Midbrain (tissue), 1 donor: ENCODE measurements at regions not wholly inside any gene's neighbourhood (a gene's known extent, or its start where the extent isn't known, plus 50 kb on each side); places are given as distances from the start of the nearest gene placed in this dataset.
"Not testable (repeated sequence)": the region's sequence is repeated elsewhere in the genome, so short reads cannot be mapped to it uniquely, and the experiment has no call there.

Experiments
- DNase-seq: peaks from one replicate; lab custom pipeline; 2025; lab: John Stamatoyannopoulos, UW

GRCh38 chr3:124636863-124637296, 93.4 kb upstream of the UMPS start:
- no peak for DNase-seq

DNA sequence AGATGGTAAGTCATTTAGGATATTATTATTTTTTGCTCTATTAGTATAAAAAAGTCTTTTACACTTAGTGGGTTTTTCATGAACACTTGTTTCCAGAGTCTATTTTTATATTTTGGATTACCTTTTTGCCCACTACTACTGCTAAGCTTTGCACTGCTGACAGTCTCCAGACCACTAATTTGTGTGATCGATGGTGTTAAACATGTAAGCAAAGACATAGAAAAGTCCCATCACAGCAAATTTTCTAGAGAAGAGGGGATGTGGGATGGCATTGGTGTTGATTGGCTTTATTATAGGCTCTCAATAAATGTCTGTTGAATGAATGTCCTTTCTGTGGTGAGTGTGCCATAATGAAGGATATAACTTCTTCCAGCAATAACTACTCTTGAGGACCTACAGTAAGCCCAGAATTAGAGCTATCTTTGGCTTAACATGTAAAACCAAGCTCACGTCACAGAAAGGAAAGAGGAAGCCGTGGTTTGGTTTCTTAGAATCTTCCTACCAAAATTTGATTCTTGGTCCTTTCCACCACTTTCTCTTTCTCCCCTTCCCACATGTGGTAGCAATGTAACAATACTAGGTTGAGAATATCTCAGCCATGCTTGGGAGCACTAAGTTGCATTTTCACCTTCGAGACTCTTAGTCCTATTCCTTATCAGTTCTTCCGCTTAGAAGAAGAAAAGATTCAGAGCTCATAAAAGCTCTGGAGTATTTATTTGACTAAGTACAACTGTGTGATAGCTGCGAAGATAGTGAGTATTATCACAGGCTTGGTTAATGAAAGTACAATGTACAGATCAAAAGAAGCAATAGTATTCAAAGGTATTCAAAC, 90.6 kb upstream of the UMPS start:
- DNase-seq, result no peak

- no peak for DNase-seq
Observed at GRCh38 chr3:124640635-124641306, 89.5 kb upstream of the UMPS start.

DNA sequence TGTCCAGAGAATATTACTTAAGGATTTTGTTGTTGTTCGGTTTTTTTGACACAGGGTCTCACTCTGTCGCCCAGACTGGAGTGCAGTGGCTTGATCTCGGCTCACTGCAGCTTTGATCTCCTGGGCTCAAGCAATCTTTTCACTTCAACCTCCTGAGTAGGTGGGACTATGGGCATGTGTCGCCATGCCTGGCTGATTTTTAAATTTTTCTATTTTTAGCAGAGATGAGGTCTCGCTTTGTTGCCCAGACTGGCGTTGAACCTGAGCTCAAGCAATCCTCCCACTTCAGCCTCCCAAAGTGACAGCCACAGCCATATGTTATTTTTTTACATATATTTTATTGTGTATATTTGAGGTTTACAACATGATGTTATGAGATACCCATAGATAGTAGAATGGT, 86.8 kb upstream of the UMPS start:
- DNase-seq, result no peak

DNA sequence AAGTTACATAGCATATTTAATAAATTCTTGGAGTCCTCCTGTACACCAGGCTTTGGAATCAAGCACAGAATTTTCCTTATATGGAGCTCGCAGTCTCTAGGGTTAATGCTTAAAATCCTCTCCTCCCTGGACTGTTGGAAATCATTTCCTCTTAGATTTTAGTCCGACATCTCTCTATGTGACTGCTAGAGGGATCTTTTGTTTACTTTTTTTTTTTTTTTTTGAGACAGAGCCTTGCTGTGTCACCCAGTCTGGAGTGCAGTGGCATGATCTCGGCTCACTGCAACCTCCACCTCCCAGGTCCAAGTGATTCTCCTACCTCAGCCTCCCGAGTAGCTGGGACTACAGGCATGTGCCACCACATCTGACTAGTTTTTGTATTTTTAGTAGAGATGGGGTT, 84.1 kb upstream of the UMPS start:
- not testable (repeated sequence) for DNase-seq

DNA sequence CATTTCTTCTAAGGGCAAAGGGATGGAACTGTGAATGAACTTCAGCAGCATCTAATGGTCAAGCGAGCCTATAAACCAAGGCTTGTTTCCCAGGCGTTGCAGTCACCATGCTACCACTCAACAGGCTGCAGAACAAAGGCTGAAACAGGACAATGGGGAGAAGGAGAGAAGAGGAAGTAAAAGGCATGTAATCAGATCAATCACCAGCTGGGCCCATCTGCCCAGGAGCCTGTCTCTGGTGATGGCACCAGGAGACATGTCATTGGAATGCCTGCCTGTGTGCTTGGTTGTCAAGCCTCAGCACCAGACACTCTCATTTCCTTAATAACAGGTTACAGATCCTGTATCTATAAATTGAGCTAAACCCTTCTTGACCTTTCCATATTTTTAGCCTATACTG, 81.7 kb upstream of the UMPS start:
- DNase-seq, result no peak

DNA sequence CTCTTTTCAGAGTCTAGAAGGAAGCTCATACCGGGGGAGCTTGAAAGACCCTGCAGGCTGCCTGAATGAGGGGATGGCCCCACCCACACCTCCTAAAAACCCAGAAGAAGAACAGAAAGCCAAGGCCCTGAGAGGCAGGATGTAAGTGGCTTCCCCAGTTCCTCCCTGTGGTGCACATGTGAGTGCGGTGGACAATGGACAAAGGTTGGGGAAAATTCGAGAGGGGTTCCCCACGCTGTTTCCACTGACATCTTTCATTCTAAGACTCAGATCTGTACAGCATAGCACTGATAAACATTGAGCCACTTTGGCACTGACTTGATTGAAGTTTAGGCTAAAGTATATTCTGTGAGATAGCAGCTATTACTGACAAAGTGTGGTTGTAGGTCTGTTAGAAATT, 79.5 kb upstream of the UMPS start:
- no peak for DNase-seq

DNA sequence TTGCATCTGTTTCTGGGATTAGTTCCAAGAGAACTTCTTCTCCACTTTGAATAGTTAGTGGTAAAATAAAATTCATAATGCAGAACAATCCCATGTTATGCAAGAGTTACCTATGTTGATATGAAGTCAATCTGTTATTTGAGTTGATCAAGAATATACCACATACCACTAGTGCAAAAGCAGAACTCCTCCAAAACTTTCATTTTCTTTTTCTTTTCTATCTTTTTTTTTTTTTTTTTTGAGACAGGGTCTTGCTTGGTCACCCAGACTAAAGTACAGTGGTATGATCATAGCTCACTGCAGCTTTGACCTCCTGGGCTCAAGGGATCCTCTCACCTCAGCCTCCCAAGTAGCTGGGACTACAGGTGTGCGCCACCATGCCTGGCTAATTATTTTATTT, 78.8 kb upstream of the UMPS start:
- DNase-seq, result not testable (repeated sequence)

DNA sequence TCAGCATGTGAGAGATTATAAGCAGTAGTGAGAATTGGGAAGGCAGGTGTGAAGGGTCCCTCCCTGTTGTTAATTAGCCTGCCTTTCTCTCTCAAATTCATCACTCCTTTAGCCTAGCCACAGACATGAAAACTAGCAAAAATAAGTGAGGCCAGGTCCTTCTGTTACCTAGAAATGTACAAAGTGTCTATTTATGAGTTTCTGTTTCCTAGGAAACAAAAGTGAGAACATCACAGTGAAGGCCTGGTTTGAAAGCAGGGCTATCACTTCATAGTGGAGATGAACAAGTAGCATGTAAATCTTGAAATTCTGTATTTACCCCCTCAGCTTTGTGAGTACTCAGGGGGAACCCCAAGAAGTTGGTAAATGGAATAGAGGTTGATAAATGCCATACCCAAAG, 78.2 kb upstream of the UMPS start:
- no peak for DNase-seq

GRCh38 chr3:124653071-124653796, 77.0 kb upstream of the UMPS start:
- peak; percentile 43 for DNase-seq

DNA sequence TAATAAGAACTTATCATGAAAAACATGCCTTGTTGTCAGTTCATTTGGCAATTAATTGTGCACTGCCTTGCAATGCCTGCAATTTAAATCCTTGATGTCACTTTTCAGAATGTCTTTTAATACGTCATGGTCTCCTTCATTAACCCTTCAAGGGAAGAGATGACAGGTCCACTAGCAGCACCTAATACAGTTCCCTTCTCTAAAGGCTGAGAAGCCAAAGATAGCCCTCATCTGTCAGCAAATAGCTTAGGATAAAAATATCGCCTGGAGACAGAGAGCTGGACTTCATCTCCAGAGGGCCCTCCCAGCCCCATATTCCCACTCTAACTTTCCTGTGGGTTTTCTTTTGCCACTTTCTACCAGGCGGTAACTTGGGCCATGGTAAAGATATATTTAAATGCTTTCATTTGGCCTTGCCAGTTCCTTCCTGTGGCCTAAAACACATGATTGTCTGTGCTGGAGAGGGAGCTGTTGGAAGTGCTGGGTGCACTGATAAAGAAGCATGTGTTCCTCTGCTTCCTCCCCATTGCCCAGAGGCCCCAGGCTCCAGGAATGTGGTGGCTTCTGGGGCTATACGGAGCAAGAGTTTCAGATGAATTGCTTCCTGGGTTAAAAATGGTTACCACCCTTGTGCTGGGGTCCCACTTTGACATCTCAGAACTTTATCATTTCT, 76.3 kb upstream of the UMPS start:
- DNase-seq, result no peak

DNA sequence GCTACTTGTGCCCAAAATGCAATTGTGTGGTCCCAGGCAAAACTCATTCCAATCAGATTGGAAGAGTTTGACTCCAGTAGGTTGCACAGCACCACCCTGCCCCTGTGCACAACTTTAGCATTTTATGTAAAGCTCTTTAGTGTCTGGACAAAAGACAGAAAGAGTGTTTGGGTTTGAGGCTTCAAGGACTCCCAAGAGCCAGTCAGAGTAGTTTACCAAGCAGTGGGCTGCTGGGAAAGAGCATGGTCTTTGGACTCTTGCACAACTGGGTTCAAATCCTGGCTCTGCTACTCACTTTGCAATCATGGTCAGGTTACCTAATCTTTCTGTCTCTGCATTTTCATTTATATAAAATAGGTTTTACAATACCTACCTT, 75.8 kb upstream of the UMPS start:
- DNase-seq, result no peak

DNA sequence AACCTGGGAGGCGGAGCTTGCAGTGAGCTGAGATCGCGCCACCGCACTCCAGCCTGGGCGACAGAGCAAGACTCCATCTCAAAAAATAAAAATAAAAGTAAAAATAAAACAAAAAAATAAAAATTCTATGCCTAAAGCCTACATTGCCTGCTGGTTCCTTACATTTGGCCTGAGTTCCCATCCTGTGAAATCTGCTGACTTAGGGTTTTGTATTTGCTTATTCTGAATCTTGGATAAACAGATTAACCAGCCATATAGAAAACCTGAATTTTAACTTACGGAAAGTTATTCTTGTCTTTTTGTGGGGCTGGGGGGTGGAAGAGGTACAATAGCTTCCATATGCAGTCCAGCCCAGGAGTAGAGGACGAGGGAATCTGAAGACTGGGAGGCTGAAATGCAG, 73.7 kb upstream of the UMPS start:
- no peak for DNase-seq

DNA sequence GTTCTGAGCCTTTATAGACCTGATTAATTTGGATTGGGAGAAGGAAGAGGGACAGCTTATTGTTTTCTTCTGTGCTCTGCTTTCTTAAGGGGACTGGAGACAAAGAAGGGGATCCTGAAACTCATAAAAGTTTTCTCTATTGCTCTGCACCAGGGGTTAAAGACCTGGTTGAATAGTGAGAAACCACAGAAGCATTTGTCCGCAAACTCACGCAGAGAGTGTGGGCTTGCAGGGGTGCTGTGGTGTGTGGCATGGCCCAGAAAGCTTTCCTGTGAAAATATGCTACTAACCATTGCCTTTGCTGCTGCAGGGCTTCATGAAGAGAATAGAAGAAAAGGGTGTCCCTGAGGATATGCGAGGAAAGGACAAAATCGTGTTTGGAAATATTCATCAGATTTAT, 73.1 kb upstream of the UMPS start:
- no peak for DNase-seq

GRCh38 chr3:124658270-124658669, 72.0 kb upstream of the UMPS start:
- no peak for DNase-seq

DNA sequence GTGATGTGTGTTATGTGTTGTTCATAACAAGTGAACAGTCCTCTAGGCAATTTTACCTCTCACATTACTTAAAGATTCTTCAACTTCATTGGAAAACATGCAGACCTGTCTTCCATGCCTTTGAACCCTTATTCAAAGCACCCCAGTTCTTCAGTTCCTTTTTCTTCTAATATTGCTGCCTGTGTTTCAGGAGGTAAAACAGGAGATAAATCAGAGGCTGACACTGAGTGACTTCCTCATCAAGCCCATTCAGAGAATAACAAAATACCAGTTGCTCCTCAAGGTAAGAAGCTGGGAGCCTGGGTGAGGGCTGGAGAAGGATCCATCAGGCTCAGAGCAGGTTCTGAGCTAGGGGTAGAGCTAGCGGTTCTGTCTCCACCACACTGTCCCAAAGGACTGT, 71.1 kb upstream of the UMPS start:
- no peak for DNase-seq

GRCh38 chr3:124660599-124660998, 69.7 kb upstream of the UMPS start:
- no peak for DNase-seq

DNA sequence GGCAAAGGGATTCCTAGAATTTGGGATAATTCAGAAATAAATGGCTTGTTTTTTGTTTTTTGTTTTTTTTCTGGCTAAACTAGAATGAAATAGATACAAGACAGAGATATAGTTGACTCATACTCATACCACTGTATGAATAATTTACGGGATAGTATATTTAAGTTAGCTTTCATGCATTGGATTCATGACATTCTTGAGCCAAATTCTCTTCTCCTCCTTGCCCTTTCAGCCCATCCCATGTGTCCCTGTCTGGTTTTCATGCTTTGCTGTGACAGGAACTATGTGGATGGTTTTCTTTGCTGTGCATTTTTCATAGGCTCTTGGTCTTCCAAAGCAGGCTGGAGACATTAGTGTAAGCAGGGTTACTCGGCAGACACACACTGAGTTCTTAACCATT, 66.6 kb upstream of the UMPS start:
- DNase-seq, result no peak

GRCh38 chr3:124664804-124665203, 65.4 kb upstream of the UMPS start:
- DNase-seq, result no peak

- no peak for DNase-seq
Observed at GRCh38 chr3:124666067-124666466, 64.2 kb upstream of the UMPS start.

DNA sequence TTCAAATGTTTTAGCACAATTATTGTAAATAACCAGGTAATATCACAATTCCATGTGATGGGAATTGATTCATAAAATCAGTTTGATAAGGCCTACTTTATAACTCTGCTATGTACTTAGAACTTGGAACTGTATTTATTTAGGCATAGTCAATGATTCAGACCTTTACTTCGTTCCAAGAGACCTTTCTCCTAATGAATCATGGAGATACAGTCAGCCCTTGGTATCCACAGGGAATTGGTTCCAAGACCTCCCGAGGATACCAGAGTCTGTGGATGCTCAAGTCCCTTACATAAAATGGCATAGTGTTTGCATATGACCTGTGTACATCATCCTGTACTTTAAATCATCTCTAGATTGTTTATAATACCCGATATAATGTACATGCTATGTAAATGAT, 60.8 kb upstream of the UMPS start:
- DNase-seq, result no peak

DNA sequence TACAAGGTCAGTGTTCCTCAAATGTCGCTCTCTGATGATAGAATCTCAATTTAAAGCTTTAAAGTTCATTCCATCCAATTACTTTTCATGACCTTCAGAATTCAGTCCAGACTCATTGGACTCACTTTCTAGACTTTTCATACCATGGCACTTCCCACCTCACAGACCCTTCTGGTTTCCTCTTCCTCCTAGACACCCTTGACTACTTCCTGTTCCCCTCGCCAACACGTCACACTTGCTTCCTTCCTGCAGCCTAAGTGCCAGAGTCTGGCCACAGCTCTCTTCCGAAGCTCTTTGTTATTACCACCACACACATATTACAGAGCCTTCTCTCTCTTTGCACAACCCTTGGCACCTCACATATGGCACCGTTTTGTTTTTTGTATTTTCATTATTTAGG, 59.1 kb upstream of the UMPS start:
- DNase-seq, result no peak

GRCh38 chr3:124674336-124674735, 55.9 kb upstream of the UMPS start:
- no peak for DNase-seq
